ENCODE measurements at regions not wholly inside any gene's neighbourhood (a gene's known extent, or its start where the extent isn't known, plus 50 kb on each side); places are given as distances from the start of the nearest gene placed in this dataset.

- no peak overlapping the region for H3K4me2 ChIP-seq
- no peak overlapping the region for H2AFZ ChIP-seq (ENCODE audit: low read depth)
- no peaks in the 10 kb centered on the region for H3K36me3 ChIP-seq (replicated peaks in 1 of 2; ENCODE audit: control insufficient read depth in 1 of 2, insufficient read depth in 2 of 2, low read length in 1 of 2)
- H3K79me2 ChIP-seq (ENCODE audit: insufficient read depth) = no peaks in the 10 kb centered on the region
- CTCF ChIA-PET = no interaction called here
- TF ChIP-seq FOSL2 (IDR thresholded peaks at IDR 0.05; ENCODE audit: borderline replicate concordance, low read depth) = no peak
- TF ChIP-seq TCF12 (IDR thresholded peaks at IDR 0.05) = 0 out of 2 replicates have a peak, but pooled peaks have one; percentile 14
- H3K9me3 ChIP-seq = no peaks in the 10 kb centered on the region
- DNase-seq = no peak
- WGBS (ENCODE audit: low lambda C conversion rate) = 36% methylated on average over 2 of the region's 2 CpGs
- H3K27me3 ChIP-seq (ENCODE audit: insufficient read depth) = no peaks in the 10 kb centered on the region; the same call in 1 of the 2 replicates
- H3F3A ChIP-seq (replicated peaks; ENCODE audit: insufficient read depth) = no peaks in the 10 kb centered on the region
- H3K9me2 ChIP-seq = no peaks in the 10 kb centered on the region
- no peaks in the 10 kb centered on the region for H4K20me1 ChIP-seq (ENCODE audit: insufficient read depth)
- no peak overlapping the region for H3K4me3 ChIP-seq (ENCODE audit: low read depth in 2 of 2, low read length in 1 of 2)
- H3K4me1 ChIP-seq (ENCODE audit: control insufficient read depth in 1 of 2, insufficient read depth in 2 of 2, low read depth in 1 of 2, low read length in 1 of 2) = no peaks in the 10 kb centered on the region
- POLR2A ChIA-PET = no interaction called here
- no peak overlapping the region for H3K9ac ChIP-seq
- no peak overlapping the region for H3K27ac ChIP-seq (ENCODE audit: low read depth in 2 of 2, low read length in 1 of 2)
Measured at GRCh38 chr2:152247337-152247695, 71.8 kb upstream of the STAM2 start.

- WGBS (ENCODE audit: low lambda C conversion rate) = 42% methylated on average over 3 of the region's 3 CpGs
- Histone ChIP-seq H3K4me2 (no peak overlapping the region), H3K4me3 (ENCODE audit: low read depth in 2 of 2, low read length in 1 of 2) (no peak overlapping the region), H3K4me1 (ENCODE audit: control insufficient read depth in 1 of 2, insufficient read depth in 2 of 2, low read depth in 1 of 2, low read length in 1 of 2) (no peaks in the 10 kb centered on the region), H3K27ac (ENCODE audit: low read depth in 2 of 2, low read length in 1 of 2) (no peak overlapping the region), H3K9me3 (no peaks in the 10 kb centered on the region), H2AFZ (ENCODE audit: low read depth) (no peak overlapping the region), H3K9me2 (no peaks in the 10 kb centered on the region), H3F3A (replicated peaks; ENCODE audit: insufficient read depth) (no peaks in the 10 kb centered on the region), H3K36me3 (replicated peaks in 1 of 2; ENCODE audit: control insufficient read depth in 1 of 2, insufficient read depth in 2 of 2, low read length in 1 of 2) (no peaks in the 10 kb centered on the region), H3K79me2 (ENCODE audit: insufficient read depth) (no peaks in the 10 kb centered on the region), H3K27me3 (ENCODE audit: insufficient read depth) (no peaks in the 10 kb centered on the region; the same call in 1 of the 2 replicates), H3K9ac (no peak overlapping the region), H4K20me1 (ENCODE audit: insufficient read depth) (no peaks in the 10 kb centered on the region)
- CTCF ChIA-PET = no interaction called here
- POLR2A ChIA-PET = no interaction called here
- TF ChIP-seq EP300 (IDR thresholded peaks at IDR 0.05; ENCODE audit: borderline replicate concordance in 1 of 2, low read depth in 1 of 2, low read length in 1 of 2) = no peak
- TF ChIP-seq MAX (IDR thresholded peaks at IDR 0.05; ENCODE audit: low read depth) = no peak
- TF ChIP-seq ZBTB33 (IDR thresholded peaks at IDR 0.05; ENCODE audit: borderline replicate concordance, low read depth) = no peak
- TF ChIP-seq SMC3 (IDR thresholded peaks at IDR 0.05; ENCODE audit: low read depth, low read length) = no peak
- TF ChIP-seq USF2 (IDR thresholded peaks at IDR 0.05; ENCODE audit: borderline replicate concordance, low read depth, low read length) = no peak
- TF ChIP-seq IRF3 (IDR thresholded peaks at IDR 0.05; ENCODE audit: low read depth, low read length) = no peak
- no peak for TF ChIP-seq RXRA (IDR thresholded peaks at IDR 0.05; ENCODE audit: borderline replicate concordance, low read depth)
- TF ChIP-seq CTCF (IDR thresholded peaks at IDR 0.05) = no peak
- no peak for TF ChIP-seq MEF2A (IDR thresholded peaks at IDR 0.05; ENCODE audit: borderline replicate concordance, low read depth)
- no peak for TF ChIP-seq POLR2AphosphoS5 (IDR thresholded peaks at IDR 0.05; ENCODE audit: low read depth, low read length)
- no peak for TF ChIP-seq GATA2 (CRISPR knock-in tag; IDR thresholded peaks at IDR 0.05)
- no peak for TF ChIP-seq RAD21 (IDR thresholded peaks at IDR 0.05; ENCODE audit: low read length)
- no peak for TF ChIP-seq ELF1 (IDR thresholded peaks at IDR 0.05)
- TF ChIP-seq JUND (IDR thresholded peaks at IDR 0.05) = no peak
- DNase-seq = no peak
Measured at GRCh38 chr2:152250421-152251100, 75.0 kb upstream of the STAM2 start.
